ENCODE measurements at regions not wholly inside any gene's neighbourhood (a gene's known extent, or its start where the extent isn't known, plus 50 kb on each side); places are given as distances from the start of the nearest gene placed in this dataset.

DNA sequence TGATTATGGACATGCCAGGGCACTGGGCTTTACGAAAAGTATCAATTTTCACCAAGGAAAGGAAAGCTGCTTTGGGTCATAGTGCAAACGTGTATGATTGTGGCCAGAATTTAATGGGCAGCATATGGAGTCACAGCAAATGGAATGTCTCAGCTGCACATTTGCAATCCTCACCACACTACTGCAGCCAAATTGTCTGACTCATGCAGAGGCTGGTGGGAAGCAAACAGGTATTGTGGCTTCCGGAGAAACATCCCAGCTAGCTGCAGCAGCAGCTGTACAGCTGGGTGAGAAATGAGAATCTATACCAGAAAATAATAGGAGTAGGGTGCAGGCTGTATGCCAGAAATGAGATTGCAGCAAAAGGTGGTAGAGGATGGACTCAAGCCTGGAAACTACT is 374.7 kb upstream of the VWC2 start:
- no peaks in the 10 kb centered on the region for H3K79me1 ChIP-seq (ENCODE audit: low read depth in 1 of 2, low read length in 2 of 2)
- peak overlapping the region; percentile 21 for H2AFZ ChIP-seq (replicated peaks; ENCODE audit: low read length, poor library complexity)
- ATAC-seq (ENCODE audit: low read depth) = no peak
- H4K20me1 ChIP-seq (ENCODE audit: insufficient read depth, low read length) = no peaks in the 10 kb centered on the region
- H3K9ac ChIP-seq (ENCODE audit: low read depth, low read length) = no peak overlapping the region
- DNase-seq = no peak
- no peak overlapping the region for H3K14ac ChIP-seq (replicated peaks; ENCODE audit: low read depth, low read length)
- no peaks in the 10 kb centered on the region for H3K27me3 ChIP-seq (ENCODE audit: control insufficient read depth, insufficient read depth, low read length)
- intact Hi-C loops (cut with micrococcal nuclease) (no loop called here), in situ Hi-C loops (cut with MboI; ENCODE audit: low sequenced_read_pairs) (no loop called here), dilution Hi-C loops (cut with HindIII; ENCODE audit: low sequenced_read_pairs, unreplicated experiment) (no loop called here)
- ChIA-PET CTCF (no interaction called here), POLR2A (ENCODE audit: unreplicated experiment) (no interaction called here)
- no peak overlapping the region for H3K56ac ChIP-seq (ENCODE audit: extremely low read depth, insufficient read depth, low read length)
- H2AK5ac ChIP-seq (ENCODE audit: low read depth, low read length) = no peak overlapping the region
- H3K4me1 ChIP-seq (ENCODE audit: control insufficient read depth, insufficient read depth, low read length) = no peaks in the 10 kb centered on the region
- TF ChIP-seq, protein P1, sequence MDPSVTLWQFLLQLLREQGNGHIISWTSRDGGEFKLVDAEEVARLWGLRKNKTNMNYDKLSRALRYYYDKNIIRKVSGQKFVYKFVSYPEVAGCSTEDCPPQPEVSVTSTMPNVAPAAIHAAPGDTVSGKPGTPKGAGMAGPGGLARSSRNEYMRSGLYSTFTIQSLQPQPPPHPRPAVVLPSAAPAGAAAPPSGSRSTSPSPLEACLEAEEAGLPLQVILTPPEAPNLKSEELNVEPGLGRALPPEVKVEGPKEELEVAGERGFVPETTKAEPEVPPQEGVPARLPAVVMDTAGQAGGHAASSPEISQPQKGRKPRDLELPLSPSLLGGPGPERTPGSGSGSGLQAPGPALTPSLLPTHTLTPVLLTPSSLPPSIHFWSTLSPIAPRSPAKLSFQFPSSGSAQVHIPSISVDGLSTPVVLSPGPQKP (IDR thresholded peaks at IDR 0.05; ENCODE audit: borderline replicate concordance, low read depth, low read length) = no peak
- TF ChIP-seq SMC3 (IDR thresholded peaks at IDR 0.05; ENCODE audit: low read depth, low read length) = no peak
- TF ChIP-seq NFE2L2 (IDR thresholded peaks at IDR 0.05; ENCODE audit: low read depth, low read length) = no peak
- no peak for TF ChIP-seq MXI1 (IDR thresholded peaks at IDR 0.05; ENCODE audit: borderline replicate concordance, low read depth, low read length)
- no peak for TF ChIP-seq MAFK (IDR thresholded peaks at IDR 0.05; ENCODE audit: low read depth, low read length)
- no peak overlapping the region for H3K23ac ChIP-seq (ENCODE audit: low read depth, low read length)
- no peak overlapping the region for H2BK5ac ChIP-seq (ENCODE audit: low read depth, low read length, poor library complexity, severe bottlenecking)
- H4K91ac ChIP-seq (ENCODE audit: insufficient read depth, low read depth, low read length) = no peak overlapping the region
- no TSS peak for BruUV-seq (replicated peaks)
- no peak overlapping the region for H2BK15ac ChIP-seq (ENCODE audit: low read depth, low read length)
- no peak overlapping the region for H4K5ac ChIP-seq (ENCODE audit: low read depth, low read length)
- 33% methylated on average over 1 of the region's 3 CpGs; no CpG with 5 or more reads in 1 of the 2 experiments for WGBS, 2 experiments (ENCODE audit: extremely low coverage in 2 of 2, insufficient read length in 1 of 2)
- H3K4ac ChIP-seq (ENCODE audit: low read depth, low read length) = no peak overlapping the region
- no peak overlapping the region for H3K18ac ChIP-seq (ENCODE audit: low read depth, low read length)
- H3K36me3 ChIP-seq (ENCODE audit: control insufficient read depth, insufficient read depth, low read length) = no peaks in the 10 kb centered on the region
- H3K4me3 ChIP-seq (ENCODE audit: insufficient read depth, low read depth, low read length) = no peak overlapping the region
- H2AK9ac ChIP-seq (replicated peaks; ENCODE audit: low read depth, low read length, poor library complexity) = no peak overlapping the region
- no peaks in the 10 kb centered on the region for H3K9me1 ChIP-seq (ENCODE audit: insufficient read depth, low read length)
- H3K9me3 ChIP-seq (ENCODE audit: control insufficient read depth, insufficient read depth, low read length) = peaks cover 8% of the 10 kb centered on the region
- no peak overlapping the region for H3K4me2 ChIP-seq (ENCODE audit: low read depth, low read length)
- no peak overlapping the region for H2BK120ac ChIP-seq (ENCODE audit: low read depth, low read length)
- no peak overlapping the region for H2BK20ac ChIP-seq (ENCODE audit: low read depth, low read length)
- H4K8ac ChIP-seq (ENCODE audit: low read depth in 2 of 2, low read length in 2 of 2) = no peak overlapping the region
- H3K27ac ChIP-seq (ENCODE audit: insufficient read depth, low read length) = no peak overlapping the region

All from IMR-90 (cell line).